Adrenal gland (tissue), 9 donors: ENCODE measurements at regions not wholly inside any gene's neighbourhood (a gene's known extent, or its start where the extent isn't known, plus 50 kb on each side); places are given as distances from the start of the nearest gene placed in this dataset.
"Not testable (repeated sequence)": the region's sequence is repeated elsewhere in the genome, so short reads cannot be mapped to it uniquely, and the experiment has no call there.

Experiments used
- DNase-seq, 7 donors: peaks; one replicate each; pipeline ENCODE4 v3.0.0-alpha.2; 2019 to 2020
- H3K27ac ChIP-seq, 5 donors: fragments of 200-600 bp; sonication (generic) in 4 of 5; 1 replicate in 3 of 5; 2 replicates in 2 of 5; pipeline versions ENCODE4 v1.5.1 to v1.8.0; 2016 to 2020; ENCODE audit warnings: mild to moderate bottlenecking in 1 of 5
- H3K27me3 ChIP-seq: fragments of 200-600 bp; 2 replicates; pipeline ENCODE4 v1.8.0; 2021
- H3K36me3 ChIP-seq, 2 donors: fragments of 200-600 bp; replicated peaks in 1 of 2; 1 replicate in 1 of 2; 2 replicates in 1 of 2; pipeline versions ENCODE4 v1.5.1 to v1.8.0; 2018 to 2022
- H3K4me1 ChIP-seq, 2 donors: fragments of 200-600 bp; replicated peaks in 1 of 2; 1 replicate in 1 of 2; 2 replicates in 1 of 2; pipeline versions ENCODE4 v1.5.1 to v1.8.0; 2018 to 2021
- H3K4me3 ChIP-seq, 4 donors: fragments of 200-600 bp; sonication (generic) in 3 of 4; one replicate each; pipeline ENCODE4 v1.5.1; 2016 to 2018
- H3K9me3 ChIP-seq, 3 donors: fragments of 200-600 bp; sonication (generic) in 1 of 3; replicated peaks in 1 of 3; 1 replicate in 2 of 3; 2 replicates in 1 of 3; pipeline versions ENCODE4 v1.5.1 to v1.8.0; 2016 to 2021
- CTCF ChIP-seq, 6 experiments: fragments of 450-650 bp in 4 of 6; fragments of 200-600 bp in 2 of 6; sonication (generic) in 1 of 6; IDR thresholded peaks; 1 replicate in 5 of 6; 2 replicates in 1 of 6; pipeline versions ENCODE4 v1.5.1 to v1.8.0; 2016 to 2021; ENCODE audit warnings: antibody characterized with exemption in 6 of 6, mild to moderate bottlenecking in 2 of 6, moderate library complexity in 1 of 6
- POLR2A ChIP-seq, 2 donors: fragments of 450-650 bp; IDR thresholded peaks; one replicate each; pipeline ENCODE4 v1.6.1; 2017; ENCODE audit warnings: antibody characterized with exemption in 2 of 2, mild to moderate bottlenecking in 2 of 2, moderate library complexity in 1 of 2
- WGBS, 4 donors: extraction: QIAGEN DNeasy Blood & Tissue Kit in 2 of 4; methylation state at CpG; one replicate each; pipeline versions ENCODE4 v1.1.5 to v1.1.7; 2013 to 2017; 5-methylcytosine and 5-hydroxymethylcytosine counted together
- intact Hi-C, 2 donors: fragments of 100-400 bp; cut with DNase I; formaldehyde crosslinking; loops; one replicate each; pipeline versions ENCODE4 v1.14.1 to v1.15.0; 2022 to 2023
- donor health status: healthy with polysubstance abuse.
- donor health status: Bipolar disorder and iron deficiency.
- donor health status: DM: yes; HTN: yes; CAD: no.
- donor health status: DM: no; HTN: no; CAD: no.
- donor health status: DM: no; HTN: no; CAD: no.

DNA sequence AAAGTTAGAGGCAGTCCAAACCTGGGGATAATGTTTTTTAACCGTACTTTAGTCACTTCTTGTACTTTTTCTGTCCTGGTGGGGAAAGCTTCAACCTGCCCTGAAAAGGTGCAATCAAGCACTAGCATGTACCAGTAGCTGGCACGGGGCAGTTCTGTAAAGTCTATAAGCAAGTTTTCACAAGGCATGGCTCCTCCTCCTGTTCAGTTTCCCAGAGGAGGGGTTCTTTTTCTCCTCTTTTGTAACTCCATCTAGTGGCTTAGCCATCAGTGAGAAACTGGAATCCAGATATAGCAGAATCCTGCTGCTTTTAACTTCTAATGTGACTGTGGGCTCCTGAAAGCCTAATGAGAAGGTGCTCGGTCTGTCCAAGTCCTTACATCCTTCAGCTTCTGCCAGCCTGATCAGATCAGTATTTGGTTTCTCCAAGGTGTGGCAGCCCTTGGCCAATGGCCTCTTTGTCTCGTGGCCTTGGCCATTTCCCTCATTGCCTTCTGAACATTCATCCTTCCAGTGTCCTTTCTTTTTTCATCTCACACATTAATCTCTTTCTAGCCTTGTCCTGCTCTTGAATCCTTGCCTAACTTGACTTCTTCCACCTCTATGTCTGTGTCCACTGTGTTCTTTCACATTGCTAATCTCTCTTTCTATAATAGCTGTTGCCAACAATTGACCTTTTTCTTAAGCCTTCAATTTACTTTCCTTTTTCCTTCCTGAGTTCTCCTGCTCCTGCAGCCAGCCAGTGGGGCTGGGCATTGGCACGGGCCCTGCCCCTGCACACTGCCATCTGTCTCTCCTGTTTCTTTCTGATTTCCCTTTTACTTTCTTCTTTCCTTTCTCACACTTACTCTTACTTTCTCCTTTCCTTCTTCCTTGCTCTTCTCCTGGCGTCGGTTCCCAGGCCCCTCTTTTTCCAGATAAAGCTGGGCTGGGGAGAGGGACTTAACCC lies 222.0 kb upstream of the SYNCRIP start:
- intact Hi-C loops: no loop called here
- TF ChIP-seq CTCF (IDR thresholded peaks at IDR 0.05) (no peak), POLR2A (IDR thresholded peaks at IDR 0.05) (no peak)

DNA sequence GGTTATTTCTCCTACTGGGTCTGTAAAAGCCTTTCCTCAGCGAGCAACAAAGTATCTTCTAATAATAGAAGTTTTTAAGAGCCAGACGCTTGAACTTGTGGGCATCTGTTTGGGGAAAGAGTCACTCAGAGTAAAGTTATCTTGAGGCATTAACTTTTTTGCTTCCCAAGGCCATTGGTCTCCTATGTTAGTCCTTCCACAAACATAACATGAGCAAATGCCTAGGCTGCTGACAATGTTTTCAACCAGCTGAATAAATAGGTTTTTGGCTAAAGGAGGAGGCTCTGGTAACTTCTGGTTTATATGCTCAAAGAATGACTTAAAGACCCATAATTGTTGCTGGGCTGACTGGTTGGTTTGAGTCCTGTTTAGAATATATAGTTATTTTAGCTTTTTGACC lies 213.5 kb upstream of the SYNCRIP start:
- Histone ChIP-seq H3K4me3 (no peak overlapping the region), H3K9me3 (no peaks in the 10 kb centered on the region), H3K36me3 (no peaks in the 10 kb centered on the region), H3K27me3 (no peaks in the 10 kb centered on the region), H3K4me1 (peaks cover 6 to 29% of the 10 kb centered on the region in 2 donors), H3K27ac (peak overlapping the region in 1 of 5 donors; percentile 3)
- DNase-seq: no peak
- intact Hi-C loops: no loop called here
- no peak for TF ChIP-seq CTCF (IDR thresholded peaks at IDR 0.05)
- TF ChIP-seq POLR2A (IDR thresholded peaks at IDR 0.05): no peak
- whole genome bisulfite sequencing, 4 donors: 32 to 35% (median 35%) methylated on average over 2 of the region's 2 CpGs

More for the DNA sequence above, 222.0 kb upstream of the SYNCRIP start:
- 21 to 31% (median 23%) methylated on average over 7 of the region's 7 CpGs for WGBS, 4 donors
- peak in 5 of 7 donors; percentile 19 to 49 (median 35) for DNase-seq
- H3K27me3 ChIP-seq: no peaks in the 10 kb centered on the region
- H3K4me1 ChIP-seq: peaks cover 28 to 39% of the 10 kb centered on the region in 2 donors
- peak overlapping the region in 1 of 4 donors; percentile 47 for H3K4me3 ChIP-seq
- H3K9me3 ChIP-seq: no peaks in the 10 kb centered on the region
- no peaks in the 10 kb centered on the region for H3K36me3 ChIP-seq
- peak overlapping the region in 4 of 5 donors; percentile 63 to 77 (median 72) for H3K27ac ChIP-seq

DNA sequence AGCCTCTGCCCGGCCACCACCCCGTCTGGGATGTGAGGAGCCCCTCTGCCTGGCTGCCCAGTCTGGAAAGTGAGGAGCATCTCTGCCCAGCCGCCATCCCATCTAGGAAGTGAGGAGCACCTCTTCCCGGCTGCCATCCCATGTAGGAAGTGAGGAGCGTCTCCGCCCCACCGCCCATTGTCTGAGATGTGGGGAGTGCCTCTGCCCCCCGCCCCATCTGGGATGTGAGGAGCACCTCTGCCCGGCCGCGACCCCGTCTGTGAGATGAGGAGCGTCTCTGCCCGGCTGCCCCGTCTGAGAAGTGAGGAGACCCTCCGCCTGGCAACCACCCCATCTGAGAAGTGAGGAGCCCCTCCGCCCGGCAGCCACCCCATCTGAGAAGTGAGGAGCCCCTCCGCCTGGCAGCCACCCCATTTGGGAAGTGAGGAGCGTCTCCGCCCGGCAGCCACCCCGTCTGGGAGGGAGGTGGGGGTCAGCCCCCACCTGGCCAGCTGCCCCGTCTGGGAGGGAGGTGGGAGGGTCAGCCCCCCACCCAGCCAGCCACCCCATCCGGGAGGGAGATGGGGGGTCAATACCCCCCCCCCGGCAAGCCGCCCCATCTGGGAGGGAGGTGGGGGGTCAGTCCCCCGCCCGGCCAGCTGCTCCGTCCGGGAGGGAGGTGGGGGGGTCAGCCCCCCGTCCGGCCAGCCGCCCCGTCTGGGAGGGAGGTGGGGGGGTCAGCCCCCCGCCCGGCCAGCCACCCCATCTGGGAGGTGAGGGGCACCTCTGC lies 195.8 kb upstream of the SYNCRIP start:
- H3K27ac ChIP-seq, H3K36me3 ChIP-seq, H3K4me3 ChIP-seq, intact Hi-C loops, H3K4me1 ChIP-seq, H3K27me3 ChIP-seq, DNase-seq, H3K9me3 ChIP-seq: not testable (repeated sequence)
- 87 to 96% (median 94%) methylated on average over 3 to 37 of the region's 37 CpGs for WGBS, 4 donors

DNA sequence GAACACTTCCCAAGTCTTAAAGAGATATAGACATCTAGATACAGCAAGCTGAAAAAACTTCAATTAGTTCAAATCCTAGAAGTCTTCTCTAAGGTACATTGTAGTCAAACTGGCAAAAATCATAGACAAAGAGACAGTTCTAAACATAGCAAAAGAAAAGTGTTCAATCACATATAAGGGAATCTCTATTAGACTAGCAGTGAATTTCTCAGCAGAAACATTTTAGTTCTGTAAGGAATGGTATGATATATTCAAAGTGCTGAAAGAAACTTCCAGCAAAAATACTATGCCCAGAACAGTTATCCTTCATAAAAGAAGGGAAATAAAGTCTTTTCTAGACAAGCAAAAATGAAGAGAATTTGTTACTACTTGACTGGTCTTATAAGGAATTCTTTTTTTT lies 186.3 kb upstream of the SYNCRIP start:
- no peak overlapping the region for H3K27ac ChIP-seq
- H3K4me3 ChIP-seq: no peak overlapping the region
- no peaks in the 10 kb centered on the region for H3K27me3 ChIP-seq
- DNase-seq: no peak
- H3K9me3 ChIP-seq: no peaks in the 10 kb centered on the region
- TF ChIP-seq CTCF (IDR thresholded peaks at IDR 0.05) (no peak), POLR2A (IDR thresholded peaks at IDR 0.05) (no peak)
- H3K36me3 ChIP-seq: no peaks in the 10 kb centered on the region
- intact Hi-C loops: no loop called here
- no peaks in the 10 kb centered on the region for H3K4me1 ChIP-seq
